ENCODE measurements at regions not wholly inside any gene's neighbourhood (a gene's known extent, or its start where the extent isn't known, plus 50 kb on each side); places are given as distances from the start of the nearest gene placed in this dataset.
"Not testable (repeated sequence)": the region's sequence is repeated elsewhere in the genome, so short reads cannot be mapped to it uniquely, and the experiment has no call there.

GRCh38 chr3:72628065-72628464, 220.2 kb downstream of the SHQ1 start:
- no peak for DNase-seq (ENCODE audit: low read depth in 2 of 2)

DNA sequence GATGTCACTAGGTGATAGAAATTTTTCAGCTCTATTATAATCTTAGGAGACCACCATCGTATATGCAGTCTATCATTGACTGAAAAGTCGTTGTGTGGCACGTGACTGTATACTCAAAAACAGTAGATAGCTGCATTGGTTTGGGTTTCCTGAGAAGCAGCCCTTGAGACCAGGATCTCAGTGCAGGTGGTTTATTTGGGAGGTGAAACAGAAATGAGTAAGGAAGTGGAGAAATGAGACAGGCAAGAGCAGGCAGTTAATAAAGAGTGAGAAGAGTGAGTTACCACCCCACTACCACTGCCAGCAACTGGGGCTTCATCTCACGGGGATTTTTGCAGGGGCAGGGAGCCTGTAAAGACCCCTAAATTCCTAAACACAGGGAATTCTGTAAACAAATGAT, 221.0 kb downstream of the SHQ1 start:
- no peak for DNase-seq (ENCODE audit: low read depth in 2 of 2)

- DNase-seq (ENCODE audit: low read depth in 2 of 2): no peak
These were observed 222.5 kb downstream of the SHQ1 start for GRCh38 chr3:72625602-72626337.

DNA sequence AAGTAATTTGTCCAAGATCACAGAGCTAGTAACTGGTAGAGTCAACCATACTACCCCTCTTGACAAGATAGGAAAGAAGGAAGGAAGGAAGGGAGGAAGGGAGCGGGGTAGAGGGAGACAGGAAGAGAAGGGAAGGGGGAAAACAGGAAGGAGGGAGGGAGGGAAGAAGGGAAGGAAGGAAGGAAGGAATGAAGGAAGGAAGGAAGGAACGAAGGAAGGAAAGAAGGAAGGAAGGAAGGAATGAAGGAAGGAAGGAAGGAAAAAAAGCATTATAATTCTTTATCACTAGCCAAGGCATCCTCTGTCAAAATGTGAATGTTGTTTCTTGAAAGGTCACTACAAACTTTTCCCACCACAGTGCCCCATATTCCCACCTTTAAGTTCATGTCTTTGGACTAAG, 223.6 kb downstream of the SHQ1 start:
- no peak for DNase-seq (ENCODE audit: low read depth in 2 of 2)

DNA sequence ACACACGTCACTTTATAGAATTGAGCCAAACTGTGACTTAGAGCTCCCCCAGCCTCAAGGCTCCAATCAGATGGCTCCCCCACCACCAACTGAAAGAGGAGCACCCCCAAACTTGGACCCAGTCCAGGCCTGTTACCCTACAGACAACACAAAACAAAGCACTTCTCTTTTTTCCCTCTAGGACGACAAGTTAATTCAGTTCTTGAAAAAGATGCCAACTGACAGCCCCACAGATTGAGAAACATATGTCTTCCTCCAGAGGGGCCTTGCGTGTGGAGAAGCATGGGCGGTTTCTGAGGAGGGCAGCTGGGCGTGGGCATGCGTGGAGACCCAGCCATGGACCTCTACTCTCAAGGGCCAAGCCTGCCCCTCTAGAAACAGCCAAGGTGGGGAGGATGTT, 229.5 kb downstream of the SHQ1 start:
- DNase-seq (ENCODE audit: low read depth in 2 of 2): no peak

GRCh38 chr3:72617424-72618024, 230.7 kb downstream of the SHQ1 start:
- DNase-seq (ENCODE audit: low read depth in 2 of 2): no peak

DNA sequence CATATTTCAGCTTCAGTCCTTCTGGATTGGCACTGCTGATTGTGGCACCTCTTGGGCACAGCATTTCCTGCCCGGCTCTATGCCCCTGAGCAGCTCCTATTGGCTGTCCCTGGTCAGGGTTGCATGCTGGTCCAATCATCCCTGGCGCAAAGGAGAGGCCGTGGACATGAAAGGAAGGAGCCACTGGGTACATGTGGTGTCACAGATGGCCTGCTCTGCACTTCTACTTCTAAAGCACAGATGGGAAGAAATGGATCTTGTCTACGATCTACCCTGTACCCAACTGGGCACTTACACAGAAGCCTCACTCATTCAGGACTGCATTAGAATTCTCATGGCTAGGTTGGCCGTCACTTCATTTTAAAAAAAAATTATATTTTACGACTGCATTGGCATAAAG, 232.5 kb downstream of the SHQ1 start:
- no peak for DNase-seq (ENCODE audit: low read depth in 2 of 2)

DNA sequence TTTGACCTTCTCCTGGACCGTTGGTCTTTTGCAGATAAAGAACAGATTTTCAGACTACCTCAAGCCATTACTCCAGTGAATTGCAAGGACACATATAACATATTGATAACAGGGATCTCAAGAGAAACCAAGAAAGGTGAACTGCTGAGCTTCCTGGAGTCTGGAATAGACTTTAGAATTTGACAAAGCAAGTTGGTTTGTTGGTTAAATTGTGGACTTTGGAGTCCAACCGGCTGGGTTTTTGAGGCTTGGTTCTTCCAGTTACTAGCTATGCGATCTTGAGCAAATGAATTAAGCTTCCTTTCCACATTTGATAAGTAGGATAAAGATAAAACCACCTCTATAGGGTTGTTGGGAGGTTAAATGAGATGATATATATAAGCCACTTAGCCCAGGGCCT, 233.1 kb downstream of the SHQ1 start:
- no peak for DNase-seq (ENCODE audit: low read depth in 2 of 2)

DNA sequence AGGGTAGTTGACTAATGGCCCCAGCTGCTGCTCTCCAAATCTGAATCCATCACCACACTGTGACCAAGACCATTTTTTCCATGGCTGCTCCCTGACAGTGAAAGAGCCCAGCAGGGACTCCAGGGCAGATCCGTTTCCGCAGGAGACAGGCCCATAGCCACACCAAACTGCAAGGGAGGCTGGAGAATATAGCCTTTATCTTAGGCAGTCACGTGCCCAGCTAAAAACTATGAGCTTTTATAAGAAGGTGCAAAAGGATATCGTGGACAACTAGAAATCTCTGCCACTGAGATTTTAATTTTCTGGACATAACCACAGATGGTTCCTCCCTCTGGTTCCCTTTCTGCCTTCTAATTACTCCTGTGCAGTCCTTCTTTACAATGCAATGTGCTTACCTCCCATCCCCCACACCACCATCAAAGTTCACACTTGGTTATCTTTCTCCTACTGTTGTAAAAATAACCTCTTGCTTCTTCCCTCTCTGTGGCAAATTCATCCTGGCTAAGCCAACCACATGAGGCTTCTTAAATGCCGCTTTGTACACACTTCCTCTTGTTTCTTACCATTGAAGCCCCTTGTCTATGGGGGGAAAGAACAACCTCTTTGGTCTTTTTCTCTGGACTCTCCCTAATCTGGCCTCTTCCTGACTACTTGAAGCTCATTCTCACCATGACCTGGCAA, 233.7 kb downstream of the SHQ1 start:
- no peak for DNase-seq (ENCODE audit: low read depth in 2 of 2)

GRCh38 chr3:72613871-72614270, 234.4 kb downstream of the SHQ1 start:
- DNase-seq (ENCODE audit: low read depth in 2 of 2): no peak

DNA sequence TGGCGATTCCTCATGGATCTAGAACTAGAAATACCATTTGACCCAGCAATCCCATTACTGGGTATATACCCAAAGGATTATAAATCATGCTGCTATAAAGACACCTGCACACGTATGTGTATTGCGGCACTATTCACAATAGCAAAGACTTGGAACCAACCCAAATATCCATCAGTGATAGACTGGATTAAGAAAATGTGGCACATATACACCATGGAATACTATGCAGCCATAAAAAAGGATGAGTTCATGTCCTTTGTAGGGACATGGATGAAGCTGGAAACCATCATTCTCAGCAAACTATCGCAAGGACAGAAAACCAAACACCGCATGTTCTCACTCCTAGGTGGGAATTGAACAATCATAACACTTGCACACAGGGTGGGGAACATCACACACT, 239.1 kb downstream of the SHQ1 start:
- not testable (repeated sequence) for DNase-seq (ENCODE audit: low read depth in 2 of 2)

- no peak for DNase-seq (ENCODE audit: low read depth in 2 of 2)
These were observed 242.0 kb downstream of the SHQ1 start for GRCh38 chr3:72606005-72606800.

DNA sequence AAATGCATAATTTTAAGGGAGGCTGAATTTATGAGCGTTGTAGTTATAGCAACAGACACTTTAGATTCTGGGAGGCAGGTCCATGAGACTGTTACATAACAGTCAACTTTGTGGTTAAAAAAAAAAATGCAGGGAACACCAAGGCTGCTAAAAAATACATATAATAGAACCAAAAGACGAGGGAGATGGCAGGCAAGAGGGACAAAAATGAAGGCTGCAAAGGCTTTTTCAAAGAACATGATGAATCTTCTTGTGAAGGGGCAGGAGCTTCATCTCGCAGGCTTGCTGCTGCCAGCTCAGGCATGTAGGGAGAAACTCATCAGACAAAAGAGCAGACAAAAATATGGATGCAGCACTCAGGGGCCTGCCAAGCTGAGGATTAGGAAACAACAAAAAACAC, 243.9 kb downstream of the SHQ1 start:
- DNase-seq (ENCODE audit: low read depth in 2 of 2): no peak

DNA sequence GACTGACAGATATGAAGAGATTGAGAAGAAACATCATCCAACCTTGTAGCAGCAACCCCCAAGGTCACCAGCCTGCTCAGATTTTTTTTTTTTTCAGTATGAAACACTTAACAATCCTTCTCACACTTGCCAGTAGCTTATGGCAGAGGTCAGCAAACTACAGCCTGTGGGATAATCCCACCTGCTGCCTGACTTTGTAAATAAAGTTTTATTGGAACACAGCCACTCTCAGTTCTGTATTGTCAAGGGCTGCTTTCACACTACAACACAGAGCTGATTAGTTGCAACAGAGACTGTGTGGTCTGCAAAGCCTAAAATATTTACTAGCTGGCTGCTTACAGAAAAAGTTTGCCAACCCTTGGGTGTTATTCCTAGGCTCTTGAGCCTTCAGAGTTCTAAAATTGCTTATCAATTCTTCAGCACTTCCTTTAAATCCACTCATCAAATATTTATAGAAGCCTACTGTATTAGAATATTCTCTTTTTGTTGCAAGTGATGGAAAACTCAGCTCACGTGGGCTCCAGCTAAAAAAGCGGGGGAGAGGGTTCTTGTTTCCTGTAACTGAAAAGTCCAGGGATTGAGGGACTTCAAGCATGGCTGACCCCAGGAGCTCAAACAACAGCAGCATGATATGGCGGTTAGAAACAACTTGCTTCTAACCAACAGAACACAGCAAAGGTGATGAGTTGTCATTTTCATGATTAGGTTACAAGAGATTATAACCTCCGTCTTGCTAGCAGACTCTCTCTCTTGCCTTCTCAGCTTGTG, 246.1 kb downstream of the SHQ1 start:
- no peak for DNase-seq (ENCODE audit: low read depth in 2 of 2)

GRCh38 chr3:72601060-72601459, 247.2 kb downstream of the SHQ1 start:
- DNase-seq (ENCODE audit: low read depth in 2 of 2): no peak

GRCh38 chr3:72597756-72598195, 250.5 kb downstream of the SHQ1 start:
- DNase-seq (ENCODE audit: low read depth in 2 of 2): no peak

GRCh38 chr3:72597043-72597442, 251.2 kb downstream of the SHQ1 start:
- DNase-seq (ENCODE audit: low read depth in 2 of 2): no peak

GRCh38 chr3:72595927-72596610, 252.2 kb downstream of the SHQ1 start:
- no peak for DNase-seq (ENCODE audit: low read depth in 2 of 2)

DNA sequence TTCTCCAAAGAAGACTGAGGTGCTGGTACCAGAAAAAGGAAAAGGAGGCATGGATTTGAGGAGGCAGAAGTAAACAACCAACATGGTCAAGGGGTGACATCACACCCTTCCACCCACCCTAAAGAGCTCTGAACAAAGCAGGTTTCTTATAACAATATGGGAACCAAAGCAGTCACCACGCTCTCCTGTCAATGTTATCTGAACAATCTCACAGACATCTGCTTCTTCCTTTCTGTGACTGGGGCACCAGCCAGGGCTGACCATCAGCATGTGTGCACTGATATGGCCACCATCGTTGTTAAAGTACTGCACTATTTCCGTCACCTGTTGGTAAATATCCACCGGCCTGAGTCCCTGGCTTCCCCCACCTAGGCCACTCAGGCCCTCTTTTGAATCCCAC, 252.9 kb downstream of the SHQ1 start:
- DNase-seq (ENCODE audit: low read depth in 2 of 2): no peak

GRCh38 chr3:72594615-72595215, 253.5 kb downstream of the SHQ1 start:
- DNase-seq (ENCODE audit: low read depth in 2 of 2): no peak

Data from stimulated activated CD8-positive, alpha-beta memory T cell treated with anti-CD3 and anti-CD28 coated beads, Interleukin-7, amount 100 ng/mL, for 1 hour (primary cell).